ENCODE measurements at regions not wholly inside any gene's neighbourhood (a gene's known extent, or its start where the extent isn't known, plus 50 kb on each side); places are given as distances from the start of the nearest gene placed in this dataset.
A peak's percentile ranks its signal among the peaks of the same experiment; 100 is the strongest.

GRCh38 chr9:32837551-32838058 lies 54.3 kb downstream of the TMEM215 start:
- no peaks in the 10 kb centered on the region for H3K9me3 Mint-ChIP-seq
- no peak for ATAC-seq
- H3K27me3 Mint-ChIP-seq: peaks cover 9% of the 10 kb centered on the region
- no peak overlapping the region for H3K27ac Mint-ChIP-seq
- H3K4me3 Mint-ChIP-seq: no peak overlapping the region
- no peaks in the 10 kb centered on the region for H3K36me3 Mint-ChIP-seq
- no peaks in the 10 kb centered on the region for H3K4me1 Mint-ChIP-seq

GRCh38 chr9:32839013-32839885 lies 55.9 kb downstream of the TMEM215 start:
- Mint-ChIP-seq H3K9me3 (no peaks in the 10 kb centered on the region), H3K36me3 (no peaks in the 10 kb centered on the region), H3K27me3 (peaks cover 25% of the 10 kb centered on the region), H3K4me1 (no peaks in the 10 kb centered on the region), H3K27ac (no peak overlapping the region), H3K4me3 (no peak overlapping the region)
- no peak for ATAC-seq

GRCh38 chr9:32841314-32841713 lies 58.0 kb downstream of the TMEM215 start:
- ATAC-seq: no peak
- Mint-ChIP-seq H3K9me3 (peaks cover 4% of the 10 kb centered on the region), H3K36me3 (no peaks in the 10 kb centered on the region), H3K4me1 (no peaks in the 10 kb centered on the region), H3K4me3 (no peak overlapping the region), H3K27me3 (peaks cover 20% of the 10 kb centered on the region), H3K27ac (no peak overlapping the region)

GRCh38 chr9:32843295-32843694 lies 60.0 kb downstream of the TMEM215 start:
- no peak overlapping the region for H3K4me3 Mint-ChIP-seq
- H3K27ac Mint-ChIP-seq: no peak overlapping the region
- H3K9me3 Mint-ChIP-seq: peaks cover 5% of the 10 kb centered on the region
- no peaks in the 10 kb centered on the region for H3K4me1 Mint-ChIP-seq
- peaks cover 25% of the 10 kb centered on the region for H3K27me3 Mint-ChIP-seq
- no peak for ATAC-seq
- no peaks in the 10 kb centered on the region for H3K36me3 Mint-ChIP-seq

- ATAC-seq: no peak
These were observed 60.9 kb downstream of the TMEM215 start for GRCh38 chr9:32844259-32844658.

GRCh38 chr9:32854271-32854670 lies 70.9 kb downstream of the TMEM215 start:
- Mint-ChIP-seq H3K27ac (no peak overlapping the region), H3K27me3 (peaks cover 27% of the 10 kb centered on the region), H3K36me3 (no peaks in the 10 kb centered on the region), H3K9me3 (no peaks in the 10 kb centered on the region), H3K4me3 (no peak overlapping the region), H3K4me1 (no peaks in the 10 kb centered on the region)
- ATAC-seq: no peak

More at GRCh38 chr9:32844259-32844658, 60.9 kb downstream of the TMEM215 start:
- Mint-ChIP-seq H3K4me1 (no peaks in the 10 kb centered on the region), H3K36me3 (no peaks in the 10 kb centered on the region), H3K27me3 (peaks cover 34% of the 10 kb centered on the region), H3K9me3 (peaks cover 5% of the 10 kb centered on the region), H3K27ac (no peak overlapping the region), H3K4me3 (no peak overlapping the region)

GRCh38 chr9:32855752-32856151 lies 72.4 kb downstream of the TMEM215 start:
- peaks cover 27% of the 10 kb centered on the region for H3K27me3 Mint-ChIP-seq
- peak; percentile 27 for ATAC-seq
- no peaks in the 10 kb centered on the region for H3K36me3 Mint-ChIP-seq
- H3K9me3 Mint-ChIP-seq: no peaks in the 10 kb centered on the region
- no peak overlapping the region for H3K27ac Mint-ChIP-seq
- H3K4me1 Mint-ChIP-seq: no peaks in the 10 kb centered on the region
- H3K4me3 Mint-ChIP-seq: no peak overlapping the region

GRCh38 chr9:32863291-32863690 lies 80.0 kb downstream of the TMEM215 start:
- H3K27ac Mint-ChIP-seq: no peak overlapping the region
- no peaks in the 10 kb centered on the region for H3K9me3 Mint-ChIP-seq
- ATAC-seq: no peak
- no peak overlapping the region for H3K4me3 Mint-ChIP-seq
- no peaks in the 10 kb centered on the region for H3K36me3 Mint-ChIP-seq
- no peaks in the 10 kb centered on the region for H3K4me1 Mint-ChIP-seq
- peaks cover 19% of the 10 kb centered on the region for H3K27me3 Mint-ChIP-seq

- ATAC-seq: no peak
- H3K36me3 Mint-ChIP-seq: no peaks in the 10 kb centered on the region
- no peak overlapping the region for H3K27ac Mint-ChIP-seq
- no peak overlapping the region for H3K4me3 Mint-ChIP-seq
- no peaks in the 10 kb centered on the region for H3K9me3 Mint-ChIP-seq
- H3K27me3 Mint-ChIP-seq: peaks cover 7% of the 10 kb centered on the region
- H3K4me1 Mint-ChIP-seq: no peaks in the 10 kb centered on the region
These were observed 81.6 kb downstream of the TMEM215 start for GRCh38 chr9:32864971-32865370.

- Mint-ChIP-seq H3K4me3 (no peak overlapping the region), H3K27ac (no peak overlapping the region), H3K27me3 (peaks cover 2% of the 10 kb centered on the region), H3K4me1 (no peaks in the 10 kb centered on the region), H3K36me3 (no peaks in the 10 kb centered on the region), H3K9me3 (no peaks in the 10 kb centered on the region)
- peak; percentile 61 for ATAC-seq
These were observed 82.9 kb downstream of the TMEM215 start for GRCh38 chr9:32866273-32866672.

GRCh38 chr9:32867026-32867425 lies 83.7 kb downstream of the TMEM215 start:
- Mint-ChIP-seq H3K36me3 (no peaks in the 10 kb centered on the region), H3K27me3 (no peaks in the 10 kb centered on the region), H3K27ac (no peak overlapping the region), H3K9me3 (no peaks in the 10 kb centered on the region), H3K4me3 (no peak overlapping the region), H3K4me1 (no peaks in the 10 kb centered on the region)
- no peak for ATAC-seq

- Mint-ChIP-seq H3K9me3 (no peaks in the 10 kb centered on the region), H3K27ac (no peak overlapping the region), H3K4me3 (no peak overlapping the region), H3K4me1 (no peaks in the 10 kb centered on the region), H3K36me3 (no peaks in the 10 kb centered on the region), H3K27me3 (no peaks in the 10 kb centered on the region)
- no peak for ATAC-seq
These were observed 84.4 kb downstream of the TMEM215 start for GRCh38 chr9:32867601-32868204.

GRCh38 chr9:32869404-32869803 lies 86.1 kb downstream of the TMEM215 start:
- H3K36me3 Mint-ChIP-seq: no peaks in the 10 kb centered on the region
- H3K27me3 Mint-ChIP-seq: no peaks in the 10 kb centered on the region
- H3K9me3 Mint-ChIP-seq: no peaks in the 10 kb centered on the region
- H3K4me1 Mint-ChIP-seq: no peaks in the 10 kb centered on the region
- H3K27ac Mint-ChIP-seq: no peak overlapping the region
- ATAC-seq: no peak
- no peak overlapping the region for H3K4me3 Mint-ChIP-seq

- Mint-ChIP-seq H3K36me3 (no peaks in the 10 kb centered on the region), H3K4me1 (peaks cover 8% of the 10 kb centered on the region), H3K27ac (no peak overlapping the region), H3K27me3 (no peaks in the 10 kb centered on the region), H3K9me3 (no peaks in the 10 kb centered on the region), H3K4me3 (no peak overlapping the region)
- no peak for ATAC-seq
These were observed 89.8 kb downstream of the TMEM215 start for GRCh38 chr9:32873131-32873530.

- H3K27me3 Mint-ChIP-seq: no peaks in the 10 kb centered on the region
- H3K27ac Mint-ChIP-seq: no peak overlapping the region
- H3K4me1 Mint-ChIP-seq: peaks cover 10% of the 10 kb centered on the region
- no peak overlapping the region for H3K4me3 Mint-ChIP-seq
- ATAC-seq: no peak
- H3K9me3 Mint-ChIP-seq: no peaks in the 10 kb centered on the region
- H3K36me3 Mint-ChIP-seq: no peaks in the 10 kb centered on the region
These were observed 90.2 kb downstream of the TMEM215 start for GRCh38 chr9:32873553-32873952.

GRCh38 chr9:32875242-32875641 lies 91.9 kb downstream of the TMEM215 start:
- Mint-ChIP-seq H3K27ac (no peak overlapping the region), H3K27me3 (no peaks in the 10 kb centered on the region), H3K36me3 (no peaks in the 10 kb centered on the region), H3K4me3 (no peak overlapping the region), H3K9me3 (no peaks in the 10 kb centered on the region), H3K4me1 (peaks cover 10% of the 10 kb centered on the region)
- ATAC-seq: no peak
